ENCODE measurements at regions not wholly inside any gene's neighbourhood (a gene's known extent, or its start where the extent isn't known, plus 50 kb on each side); places are given as distances from the start of the nearest gene placed in this dataset.

DNA sequence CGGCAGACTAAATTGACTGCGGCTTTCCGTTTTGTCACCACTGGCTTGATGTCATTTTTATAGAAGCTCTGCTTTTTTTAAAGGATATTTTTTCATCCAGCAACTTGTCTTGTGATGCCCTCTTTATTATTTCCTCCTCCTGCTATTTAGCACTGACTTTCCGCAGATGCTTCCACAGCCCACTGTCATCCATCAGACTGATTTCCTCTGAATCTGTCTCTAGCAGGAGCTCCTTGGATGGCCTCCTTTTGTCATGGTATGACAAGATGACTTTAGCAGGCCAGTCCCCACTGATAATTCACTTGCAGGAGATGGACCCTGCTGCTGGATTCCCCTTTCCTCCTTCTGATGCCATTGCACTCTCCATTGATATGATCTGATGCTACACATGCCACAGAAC is 454.6 kb downstream of the TSN start:
- in situ Hi-C loops (cut with HindIII; ENCODE audit: low sequenced_read_pairs), result no loop called here

DNA sequence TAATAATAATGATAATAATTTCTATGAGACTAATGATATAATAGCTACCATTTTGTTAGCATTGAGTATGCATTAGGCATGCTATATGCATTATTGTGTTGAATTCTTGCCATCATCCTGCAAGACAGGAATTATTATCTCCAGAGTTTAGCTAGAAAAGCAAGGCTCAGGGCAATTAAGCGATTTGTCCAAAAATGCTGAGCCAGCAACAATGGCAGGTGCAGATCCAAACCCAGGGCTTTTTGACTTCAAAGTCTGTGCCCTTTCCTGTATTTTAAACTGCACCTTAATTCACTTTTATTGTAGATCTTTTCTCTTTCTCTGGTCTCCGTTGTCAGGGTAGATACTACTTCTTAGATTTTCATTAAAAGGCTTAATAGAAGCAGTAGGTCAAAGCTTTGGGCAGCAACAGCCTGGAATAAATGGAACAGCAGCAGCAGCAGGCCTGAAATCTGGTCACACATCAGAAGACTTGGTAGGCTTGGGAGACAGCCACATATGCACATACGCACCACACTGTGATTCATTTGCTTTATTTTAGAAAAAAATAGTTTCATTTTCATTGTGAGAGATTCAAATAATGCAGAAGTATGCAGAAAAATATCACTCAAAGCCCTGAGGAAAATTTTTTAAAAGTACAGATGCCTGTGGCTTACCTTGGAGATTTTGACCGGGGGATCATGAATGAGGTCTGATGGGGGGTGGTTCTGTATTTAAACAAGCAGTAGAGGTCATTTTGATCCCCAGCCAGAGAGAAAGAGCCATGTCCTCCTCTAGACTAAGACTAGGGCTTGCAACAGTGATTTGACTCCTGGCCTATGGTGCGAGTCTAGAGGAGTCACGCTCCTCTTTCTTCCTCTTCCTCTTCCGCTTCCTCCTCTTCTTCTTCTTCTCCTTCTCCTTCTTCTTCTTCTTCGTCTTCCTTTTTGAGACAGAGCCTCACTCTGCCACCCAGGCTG is 455.7 kb downstream of the TSN start:
- in situ Hi-C loops (cut with HindIII; ENCODE audit: low sequenced_read_pairs), result no loop called here

DNA sequence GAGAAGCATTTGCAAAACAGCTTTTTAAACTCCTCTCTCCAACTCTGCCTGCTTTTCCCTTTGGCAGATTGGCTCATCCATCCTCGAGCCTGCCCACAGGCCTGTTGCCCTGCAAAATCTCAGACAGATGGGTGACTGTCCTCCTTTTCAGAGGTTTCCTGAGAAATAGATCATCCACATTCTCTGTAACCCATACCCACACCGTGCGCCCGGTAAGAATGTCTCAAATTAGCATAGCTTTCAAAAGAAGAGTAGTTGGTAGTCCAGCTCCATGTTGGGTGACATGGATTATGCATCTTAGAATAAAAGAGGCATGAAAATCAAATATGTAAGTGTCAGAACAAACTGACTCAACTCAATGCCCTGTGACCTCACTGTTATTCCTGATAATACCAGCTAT is 457.9 kb downstream of the TSN start:
- in situ Hi-C loops (cut with HindIII; ENCODE audit: low sequenced_read_pairs), result no loop called here

DNA sequence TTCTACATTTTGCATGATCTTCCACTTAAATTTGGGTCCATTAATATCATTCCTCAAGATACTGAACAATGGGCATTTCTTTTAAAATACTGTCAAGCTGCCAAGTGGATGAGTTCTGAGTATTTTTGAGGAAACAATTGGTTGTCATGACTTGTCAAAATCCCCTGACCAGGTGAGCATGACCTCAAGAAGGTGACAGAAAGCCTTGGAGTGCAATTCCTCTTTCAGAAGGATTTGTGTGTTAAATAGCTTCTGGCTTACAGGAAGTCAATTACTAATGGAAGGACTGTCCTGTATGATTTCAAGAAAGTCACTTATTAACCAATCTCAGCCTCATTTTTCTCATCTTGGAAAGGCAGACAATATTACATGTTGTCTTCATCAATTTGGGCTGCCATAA is 460.6 kb downstream of the TSN start:
- in situ Hi-C loops (cut with HindIII; ENCODE audit: low sequenced_read_pairs), result no loop called here

DNA sequence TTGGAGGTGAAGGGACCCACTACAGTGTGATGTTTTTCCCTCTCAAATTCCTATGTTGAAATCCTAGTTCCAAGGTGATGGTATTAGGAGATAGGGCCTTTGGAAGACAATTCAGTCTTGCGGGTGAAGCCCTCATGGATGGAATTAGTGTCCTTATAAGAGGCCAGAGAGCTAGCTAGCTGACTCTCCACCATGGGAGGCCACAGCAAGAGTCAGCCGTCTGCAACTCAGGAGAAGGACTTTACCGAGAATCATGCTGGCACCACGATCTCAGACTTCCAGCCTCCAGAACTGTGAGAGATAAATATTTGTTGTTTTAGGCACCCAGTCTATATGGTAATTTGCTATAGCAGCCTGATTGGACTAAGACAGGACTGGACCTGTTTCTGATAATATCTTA is 461.4 kb downstream of the TSN start:
- in situ Hi-C loops (cut with HindIII; ENCODE audit: low sequenced_read_pairs), result no loop called here

DNA sequence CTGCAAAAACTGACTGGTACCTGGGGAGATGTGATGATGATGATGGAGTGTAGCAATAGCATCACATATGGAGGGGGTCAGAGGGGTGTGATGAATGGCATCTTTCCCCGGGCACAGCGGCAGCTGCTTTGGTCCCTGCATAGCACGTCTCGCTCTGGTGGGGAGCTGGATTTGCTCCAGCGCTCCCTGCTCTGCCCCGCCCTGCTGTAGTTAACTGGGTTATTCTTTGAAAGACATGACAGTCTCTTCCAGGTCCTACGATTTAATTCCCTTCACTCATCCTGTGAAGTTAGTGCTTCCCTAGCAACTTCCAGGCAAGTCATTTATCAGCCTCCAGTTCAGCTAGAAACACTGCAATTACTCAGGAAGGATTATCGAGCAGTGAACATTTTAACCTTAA is 463.1 kb downstream of the TSN start:
- in situ Hi-C loops (cut with HindIII; ENCODE audit: low sequenced_read_pairs), result no loop called here

DNA sequence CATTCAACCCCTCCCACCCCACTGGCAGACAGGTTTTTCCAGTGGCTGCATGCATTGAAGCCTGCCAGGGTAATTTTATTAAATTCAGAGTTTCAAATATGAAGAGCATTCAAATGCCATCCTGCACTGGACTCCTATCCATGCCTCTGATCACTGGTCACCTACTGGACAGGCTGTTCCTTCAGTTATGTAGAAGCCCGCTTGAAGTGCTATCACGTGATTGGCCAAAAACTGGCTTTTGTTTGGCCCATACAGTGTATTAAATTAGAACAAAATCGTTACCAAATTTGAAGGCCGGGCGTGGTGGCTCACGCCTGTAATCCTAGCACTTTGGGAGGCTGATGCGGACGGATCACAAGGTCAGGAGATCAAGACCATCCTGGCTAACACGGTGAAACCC is 464.1 kb downstream of the TSN start:
- in situ Hi-C loops (cut with HindIII; ENCODE audit: low sequenced_read_pairs), result no loop called here

DNA sequence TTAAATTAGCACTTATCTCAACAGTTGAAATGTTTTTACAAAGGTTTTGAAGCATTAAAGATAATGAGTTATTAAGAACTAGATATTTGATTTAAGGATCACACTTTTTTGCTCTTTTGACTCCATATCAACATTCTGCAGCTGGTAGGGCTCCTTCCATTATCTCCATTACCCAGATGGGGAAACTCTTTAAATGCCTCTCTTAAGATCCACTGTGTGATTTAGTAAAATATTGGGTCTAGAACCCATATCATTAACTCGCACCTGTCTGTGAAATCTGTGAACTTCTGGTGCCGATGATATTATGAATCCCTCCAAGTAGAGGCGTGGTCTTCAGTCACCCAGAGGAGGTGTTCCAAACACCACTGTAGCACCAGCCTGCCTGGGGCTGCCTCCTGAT is 466.2 kb downstream of the TSN start:
- in situ Hi-C loops (cut with HindIII; ENCODE audit: low sequenced_read_pairs), result no loop called here

DNA sequence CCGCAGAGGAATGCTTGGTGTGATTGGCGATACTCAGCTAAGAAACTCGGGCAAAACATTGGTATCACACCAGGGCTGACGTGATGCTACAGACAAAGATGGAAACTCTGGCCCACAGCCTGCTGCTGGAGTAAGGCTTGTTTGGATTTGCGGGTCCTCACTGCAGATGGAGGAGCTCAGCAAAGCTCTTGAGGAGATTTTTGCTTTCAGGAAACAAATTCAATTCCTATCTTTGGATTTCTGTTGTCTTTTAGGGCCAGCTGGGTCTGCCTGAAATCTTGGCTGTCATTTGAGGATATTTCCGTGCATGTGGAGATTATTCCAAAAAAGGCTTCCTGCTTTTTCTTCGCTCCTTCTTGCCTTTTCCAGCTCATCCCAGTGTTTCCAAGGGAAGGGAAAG is 475.8 kb downstream of the TSN start:
- in situ Hi-C loops (cut with HindIII; ENCODE audit: low sequenced_read_pairs), result no loop called here

DNA sequence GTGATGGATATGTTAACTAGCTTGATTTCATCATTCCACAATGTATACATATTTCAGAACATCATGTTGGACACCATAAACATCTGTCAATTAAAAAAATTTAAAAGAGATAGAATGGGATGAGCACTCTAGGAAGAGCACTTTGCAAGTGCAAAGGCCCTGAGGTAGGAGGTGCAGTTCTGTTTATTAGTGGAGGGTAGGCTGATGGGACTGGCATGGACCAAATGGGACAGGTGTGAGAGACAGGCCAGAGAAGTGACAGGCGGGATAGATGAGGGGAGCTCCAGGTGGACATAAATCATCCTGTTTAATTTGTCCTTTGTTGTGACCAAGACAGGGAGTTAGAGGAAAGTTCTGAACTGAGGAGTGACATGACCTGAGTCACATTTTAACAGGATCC is 477.9 kb downstream of the TSN start:
- in situ Hi-C loops (cut with HindIII; ENCODE audit: low sequenced_read_pairs), result no loop called here

DNA sequence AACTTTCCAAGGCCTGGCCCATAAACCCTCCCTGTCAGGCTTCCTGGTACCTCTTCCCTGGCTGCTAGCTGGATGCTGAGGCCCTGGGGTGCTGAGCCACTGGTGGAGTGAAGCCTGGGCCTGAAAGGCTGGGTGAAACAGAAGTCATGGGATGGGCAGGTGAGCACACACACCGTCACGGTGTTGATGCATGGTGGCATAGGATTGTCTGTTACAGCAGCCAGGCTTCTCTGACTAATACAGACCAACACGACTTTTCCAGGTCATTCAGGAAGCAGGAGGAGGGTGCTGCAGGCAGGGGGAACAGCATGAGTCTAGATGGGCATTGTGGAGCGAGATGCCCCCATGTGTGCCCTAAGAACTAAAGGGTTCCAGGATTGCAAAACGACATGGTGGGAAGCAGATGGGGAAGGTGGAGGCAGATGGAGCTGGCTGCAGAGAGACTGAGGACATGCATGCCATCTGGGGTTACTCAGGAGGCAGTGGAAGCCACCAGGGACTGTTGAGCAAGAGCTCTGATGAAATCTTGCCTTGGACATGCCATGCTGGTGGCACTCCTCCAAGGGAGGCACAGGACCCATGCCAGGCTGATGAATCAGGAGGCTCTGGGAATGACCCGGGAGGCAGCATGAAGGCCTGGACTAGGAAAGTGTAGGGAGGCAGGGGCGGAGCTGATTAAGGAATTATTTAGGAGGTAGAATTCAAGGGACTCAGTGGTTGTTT is 480.9 kb downstream of the TSN start:
- in situ Hi-C loops (cut with HindIII; ENCODE audit: low sequenced_read_pairs), result no loop called here

DNA sequence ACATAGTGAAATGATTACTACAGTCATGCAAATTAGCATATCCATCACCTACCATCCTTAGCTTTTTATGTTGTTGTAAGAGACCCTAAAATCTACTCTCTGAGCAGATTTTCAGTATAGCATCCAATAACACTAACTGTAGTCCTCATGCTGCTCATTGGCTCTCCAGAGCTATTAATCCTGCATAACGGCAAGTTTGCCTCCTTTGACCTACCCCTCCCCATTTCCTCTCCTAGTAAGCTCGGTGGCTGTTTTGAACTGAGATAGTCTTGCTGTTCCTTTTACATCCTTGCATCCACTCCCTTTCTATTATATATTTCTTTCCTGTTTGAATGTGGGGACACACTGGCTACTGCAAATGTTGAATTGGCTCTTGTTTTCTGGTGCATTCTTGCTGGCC is 481.5 kb downstream of the TSN start:
- in situ Hi-C loops (cut with HindIII; ENCODE audit: low sequenced_read_pairs), result no loop called here

DNA sequence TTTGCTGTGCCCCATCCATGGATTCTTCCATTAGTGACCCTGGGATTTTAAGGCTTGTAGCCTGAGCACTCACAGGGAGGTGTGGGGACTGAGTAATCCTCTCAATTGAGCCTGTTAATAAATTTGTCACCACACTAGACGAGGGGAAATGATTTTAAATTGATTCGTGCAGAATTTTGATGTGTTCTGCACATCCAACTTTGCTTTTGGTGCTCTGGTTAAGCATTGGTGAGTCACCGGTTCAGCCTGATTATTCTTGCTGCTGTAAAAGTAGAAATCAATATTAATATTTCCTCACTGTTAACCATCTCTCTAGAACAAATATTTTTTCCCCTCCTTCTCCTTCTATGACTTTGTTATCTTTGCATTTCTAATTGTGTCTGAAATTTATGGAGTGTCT is 482.0 kb downstream of the TSN start:
- in situ Hi-C loops (cut with HindIII; ENCODE audit: low sequenced_read_pairs), result no loop called here

DNA sequence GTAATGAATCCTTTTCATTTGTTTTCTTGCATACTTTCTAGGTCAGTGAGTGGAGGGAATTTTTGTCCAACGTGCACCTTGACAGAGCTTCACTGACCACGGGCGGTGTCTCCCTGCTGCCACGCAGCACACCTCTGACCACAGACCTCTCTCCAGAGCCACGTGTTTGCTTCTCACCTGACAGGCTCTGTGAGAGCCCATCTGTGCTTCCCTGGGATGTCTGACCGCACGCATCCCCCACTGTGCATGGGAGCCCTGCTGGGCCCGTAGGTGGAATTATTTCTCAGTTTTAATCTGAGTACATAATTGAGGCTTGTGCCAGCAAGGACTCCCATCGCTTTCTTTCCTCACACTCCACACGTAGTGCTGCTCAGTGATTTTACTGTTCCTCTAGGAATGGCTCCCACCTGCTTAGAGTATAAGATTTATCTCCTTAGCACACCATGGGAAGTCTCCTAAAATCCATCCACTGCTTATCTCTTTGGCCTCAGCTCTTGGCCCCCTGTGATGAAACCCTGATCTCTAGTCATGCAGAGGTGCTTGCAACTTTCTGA is 482.6 kb downstream of the TSN start:
- in situ Hi-C loops (cut with HindIII; ENCODE audit: low sequenced_read_pairs), result no loop called here

DNA sequence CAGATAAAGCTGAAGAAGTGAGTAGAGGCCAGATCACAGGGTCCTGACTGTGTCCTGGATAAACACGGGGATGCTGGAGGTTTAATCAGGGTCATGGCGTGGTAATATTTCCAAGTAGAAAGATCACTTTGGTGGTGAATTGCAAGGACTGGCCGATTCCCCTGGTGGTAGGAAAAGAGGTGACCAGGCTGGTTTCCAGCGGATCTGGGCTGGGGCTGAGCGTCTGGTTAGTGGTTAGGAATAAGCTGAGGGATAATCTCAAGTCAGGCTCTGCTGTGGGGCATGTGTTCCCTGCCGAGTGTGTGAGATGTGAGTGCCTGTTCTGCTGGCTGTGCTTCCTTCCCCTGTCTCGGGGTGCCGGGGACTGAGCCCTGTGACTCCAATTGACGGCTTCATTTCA is 484.0 kb downstream of the TSN start:
- in situ Hi-C loops (cut with HindIII; ENCODE audit: low sequenced_read_pairs), result no loop called here

DNA sequence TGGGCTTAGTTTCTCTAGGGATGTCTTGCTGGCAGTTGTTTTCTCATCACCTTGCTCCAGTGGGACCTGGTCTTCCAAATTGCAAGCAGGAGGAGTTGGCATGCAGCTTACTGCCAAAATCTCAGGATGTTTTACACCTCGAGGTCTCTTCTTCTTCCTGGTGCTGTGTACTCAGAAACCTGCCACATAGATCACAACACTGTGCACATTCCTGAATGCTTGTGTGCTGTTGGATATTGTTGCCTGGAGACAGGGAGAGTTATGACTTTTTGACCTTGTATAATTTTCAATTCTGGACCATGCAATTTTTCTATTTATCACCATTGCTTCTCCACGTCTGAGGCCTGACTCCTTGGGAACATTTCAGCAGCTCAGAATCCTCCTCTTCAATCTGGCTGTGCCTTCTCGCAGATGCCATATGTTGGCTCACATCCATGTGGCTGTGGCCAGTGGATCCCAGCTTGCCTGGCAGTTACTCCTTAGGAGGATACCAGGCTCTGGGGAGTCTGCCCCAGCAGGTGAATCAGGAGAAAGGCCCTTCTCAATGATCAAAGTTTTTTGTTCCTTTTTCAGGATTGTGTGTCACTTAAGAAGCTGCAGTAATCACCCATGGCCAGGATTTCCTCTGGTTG is 489.3 kb downstream of the TSN start:
- in situ Hi-C loops (cut with HindIII; ENCODE audit: low sequenced_read_pairs), result no loop called here

DNA sequence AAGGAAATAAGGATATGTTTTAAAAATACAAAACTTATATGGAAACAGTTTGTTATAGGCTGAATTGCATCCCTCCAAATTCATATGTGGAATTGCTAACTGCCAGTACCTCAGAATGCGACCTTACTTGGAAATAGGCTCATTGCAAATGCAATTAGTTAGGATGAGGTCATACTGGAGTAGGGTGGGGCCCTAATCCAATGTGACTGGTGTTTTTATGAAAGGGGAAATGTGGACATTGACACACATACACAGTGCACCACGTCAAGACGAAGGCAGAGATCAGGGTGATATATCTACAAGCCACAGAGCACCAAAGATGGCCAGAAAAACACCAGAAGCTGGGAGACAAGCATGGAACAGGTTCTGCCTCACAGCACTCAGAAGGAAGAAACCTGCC is 494.2 kb downstream of the TSN start:
- in situ Hi-C loops (cut with HindIII; ENCODE audit: low sequenced_read_pairs), result no loop called here

DNA sequence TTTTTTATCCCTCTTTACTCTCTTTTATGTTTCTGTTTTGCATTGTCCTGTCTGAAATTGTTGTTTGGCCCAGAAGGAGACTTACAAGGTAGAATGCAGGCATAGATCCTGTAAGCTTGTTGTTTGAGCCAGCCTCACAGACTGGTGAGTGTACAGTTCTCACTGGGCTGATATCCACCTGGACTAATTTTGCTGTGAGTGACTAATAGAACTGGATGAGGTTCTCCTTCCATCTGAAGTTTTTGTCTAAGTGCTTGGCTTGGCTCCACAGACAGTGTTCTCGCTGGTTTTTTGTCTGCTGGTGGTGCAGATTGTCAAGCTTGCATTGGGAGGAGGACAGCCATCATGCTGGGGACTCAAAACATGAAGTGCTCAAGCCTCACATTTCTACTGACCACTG is 495.7 kb downstream of the TSN start:
- in situ Hi-C loops (cut with HindIII; ENCODE audit: low sequenced_read_pairs), result no loop called here

DNA sequence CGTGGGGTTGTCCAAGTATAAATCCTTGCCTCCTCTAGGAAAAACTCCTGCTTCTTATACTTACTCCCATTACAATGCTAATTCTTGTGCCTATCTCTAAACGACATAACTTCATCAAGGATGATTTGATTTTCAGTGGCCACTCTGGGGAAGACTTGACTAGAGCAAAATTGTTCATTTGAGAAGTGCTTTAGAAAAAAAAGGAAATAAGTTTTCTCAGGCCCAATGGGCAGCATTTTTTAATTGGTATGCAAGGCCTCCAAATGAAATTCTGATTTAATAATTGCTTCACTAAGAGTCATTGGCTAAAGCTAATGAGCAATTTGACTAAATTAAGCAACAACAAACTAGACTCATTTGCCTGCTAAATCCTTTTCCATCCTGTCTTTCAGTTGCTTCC is 496.1 kb downstream of the TSN start:
- in situ Hi-C loops (cut with HindIII; ENCODE audit: low sequenced_read_pairs), result no loop called here

DNA sequence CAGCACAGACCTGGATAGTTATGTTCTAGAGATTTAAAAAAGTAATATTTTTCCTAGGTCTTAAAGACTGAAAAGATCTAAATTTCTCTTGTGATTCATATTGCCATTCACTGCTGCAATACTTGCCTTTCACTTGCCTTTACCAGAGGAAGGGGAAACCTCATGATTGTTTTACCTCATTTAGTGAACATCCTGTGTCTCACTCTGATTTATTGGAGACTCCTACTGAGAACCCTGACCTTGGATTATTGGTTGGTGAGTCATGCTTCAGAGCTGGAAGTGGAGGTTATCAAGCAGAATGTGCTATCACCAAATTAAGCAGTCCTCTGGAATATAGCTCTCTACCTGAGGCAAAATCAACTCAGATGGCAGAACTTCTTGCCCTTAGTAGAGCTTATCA is 500.5 kb downstream of the TSN start:
- in situ Hi-C loops (cut with HindIII; ENCODE audit: low sequenced_read_pairs), result no loop called here

DNA sequence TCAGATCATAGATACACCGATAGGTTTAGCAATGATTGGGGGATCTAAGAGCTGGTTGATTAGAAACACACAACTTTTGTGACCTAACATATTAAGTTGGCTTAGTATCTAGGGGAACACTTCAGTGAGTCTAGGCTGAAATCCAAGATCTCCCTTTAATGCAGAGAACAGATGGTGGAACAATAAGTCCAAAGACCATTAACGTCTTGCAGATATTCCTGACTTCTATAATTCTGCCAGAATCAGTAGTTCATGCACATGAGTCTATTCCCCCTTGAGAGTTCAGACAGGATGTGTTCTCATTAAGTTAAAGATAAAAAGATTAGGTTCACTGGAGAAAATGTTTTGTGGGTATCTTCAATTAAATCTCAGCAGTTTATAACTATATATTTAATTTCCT is 506.5 kb downstream of the TSN start:
- in situ Hi-C loops (cut with HindIII; ENCODE audit: low sequenced_read_pairs), result no loop called here

DNA sequence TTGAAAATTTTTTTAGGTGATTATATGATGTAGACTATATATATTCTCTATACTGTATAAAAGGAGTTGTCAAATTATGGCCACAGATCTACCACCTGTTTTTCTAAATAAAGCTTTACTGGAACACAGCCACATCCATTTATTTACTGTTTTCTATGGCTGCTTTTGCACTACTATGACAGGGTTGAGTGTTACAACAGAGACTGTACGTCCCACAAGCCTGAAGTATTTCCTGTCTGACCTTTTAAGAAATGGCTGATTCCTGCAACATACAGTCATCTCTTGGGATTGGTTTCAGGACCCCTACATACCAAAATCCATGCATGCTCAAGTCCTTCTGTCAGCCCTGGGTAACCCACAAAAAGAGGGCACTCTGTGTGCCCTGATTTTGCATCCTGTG is 508.3 kb downstream of the TSN start:
- in situ Hi-C loops (cut with HindIII; ENCODE audit: low sequenced_read_pairs), result no loop called here

Measured in endothelial cell of hepatic sinusoid (primary cell).